ENCODE measurements at regions not wholly inside any gene's neighbourhood (a gene's known extent, or its start where the extent isn't known, plus 50 kb on each side); places are given as distances from the start of the nearest gene placed in this dataset.

- no peak overlapping the region for H3K4me3 ChIP-seq
- no peak overlapping the region for H3K27ac ChIP-seq
- no peaks in the 10 kb centered on the region for H3K36me3 ChIP-seq
- no peak for TF ChIP-seq POLR2AphosphoS5 (IDR thresholded peaks at IDR 0.05)
- TF ChIP-seq POLR2A (IDR thresholded peaks at IDR 0.05): no peak
- TF ChIP-seq, protein P1, sequence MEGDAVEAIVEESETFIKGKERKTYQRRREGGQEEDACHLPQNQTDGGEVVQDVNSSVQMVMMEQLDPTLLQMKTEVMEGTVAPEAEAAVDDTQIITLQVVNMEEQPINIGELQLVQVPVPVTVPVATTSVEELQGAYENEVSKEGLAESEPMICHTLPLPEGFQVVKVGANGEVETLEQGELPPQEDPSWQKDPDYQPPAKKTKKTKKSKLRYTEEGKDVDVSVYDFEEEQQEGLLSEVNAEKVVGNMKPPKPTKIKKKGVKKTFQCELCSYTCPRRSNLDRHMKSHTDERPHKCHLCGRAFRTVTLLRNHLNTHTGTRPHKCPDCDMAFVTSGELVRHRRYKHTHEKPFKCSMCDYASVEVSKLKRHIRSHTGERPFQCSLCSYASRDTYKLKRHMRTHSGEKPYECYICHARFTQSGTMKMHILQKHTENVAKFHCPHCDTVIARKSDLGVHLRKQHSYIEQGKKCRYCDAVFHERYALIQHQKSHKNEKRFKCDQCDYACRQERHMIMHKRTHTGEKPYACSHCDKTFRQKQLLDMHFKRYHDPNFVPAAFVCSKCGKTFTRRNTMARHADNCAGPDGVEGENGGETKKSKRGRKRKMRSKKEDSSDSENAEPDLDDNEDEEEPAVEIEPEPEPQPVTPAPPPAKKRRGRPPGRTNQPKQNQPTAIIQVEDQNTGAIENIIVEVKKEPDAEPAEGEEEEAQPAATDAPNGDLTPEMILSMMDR (IDR thresholded peaks at IDR 0.05): no peak
- TF ChIP-seq EP300 (IDR thresholded peaks at IDR 0.05; ENCODE audit: low read depth): no peak
- no peak for DNase-seq
- in situ Hi-C loops (cut with MboI; ENCODE audit: low pct_ligation_motif_present in 1 of 4, low pct_unique_long_range_greater_than_20kb in 1 of 4, low sequenced_read_pairs in 3 of 4): no loop called here
- H3K27me3 ChIP-seq: no peaks in the 10 kb centered on the region
- no peaks in the 10 kb centered on the region for H3K4me1 ChIP-seq
- intact Hi-C loops (cut with DNase I; ENCODE audit: low total_unique reads): no loop called here
- no peaks in the 10 kb centered on the region for H3K9me3 ChIP-seq
These were observed 195.8 kb upstream of the RBMY1B start for GRCh38 chrY:21315366-21315765.

Small RNA genes lying in the stretch of these regions (small RNA-seq; reads per million reads assigned to genes)
- gene TMEM167AP1: 0 reads per million in 4 donors
